PC-3 (cell line): ENCODE measurements at regions not wholly inside any gene's neighbourhood (a gene's known extent, or its start where the extent isn't known, plus 50 kb on each side); places are given as distances from the start of the nearest gene placed in this dataset.

Source experiments
- EZH2 ChIP-seq: fragments of 300-600 bp; sonication (generic); IDR thresholded peaks from one replicate; pipeline ENCODE4 v1.6.1; 2017; ENCODE audit warnings: antibody characterized with exemption, mild to moderate bottlenecking, low read length; ENCODE audit not compliant: unreplicated experiment
- EZH2phosphoT487 ChIP-seq: fragments of 300-600 bp; sonication (generic); IDR thresholded peaks from 2 replicates; pipeline ENCODE4 v1.6.1; 2018; ENCODE audit warnings: mild to moderate bottlenecking, antibody characterized with exemption, low read length, borderline replicate concordance
- TF ChIP-seq, protein P1 (sequence below): fragments of 300-600 bp; sonication (generic); conservative IDR thresholded peaks from 2 replicates; pipeline ENCODE4 v1.5.1; 2017; ENCODE audit warnings: antibody characterized with exemption, low read depth, mild to moderate bottlenecking, low read length

DNA sequence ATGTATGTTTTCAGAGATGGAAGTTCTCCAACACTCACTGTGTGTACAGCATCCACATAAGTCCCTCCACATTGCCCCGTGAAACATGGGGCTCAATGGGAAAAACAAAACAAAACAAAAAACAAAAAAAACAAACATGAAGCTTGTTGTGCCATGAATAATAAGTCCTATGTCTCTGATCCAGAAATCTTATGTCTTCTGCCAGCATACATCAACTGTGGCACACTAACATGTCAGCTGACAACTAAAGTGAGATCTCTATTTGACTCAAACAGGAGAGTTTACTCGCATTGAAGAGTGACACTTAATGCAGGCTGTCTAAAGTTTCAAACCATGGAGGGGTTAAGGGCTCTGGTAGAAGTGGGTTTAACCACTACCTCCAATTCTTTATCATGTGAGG is 180.2 kb upstream of the ROBO1 start:
- TF ChIP-seq, protein P1, sequence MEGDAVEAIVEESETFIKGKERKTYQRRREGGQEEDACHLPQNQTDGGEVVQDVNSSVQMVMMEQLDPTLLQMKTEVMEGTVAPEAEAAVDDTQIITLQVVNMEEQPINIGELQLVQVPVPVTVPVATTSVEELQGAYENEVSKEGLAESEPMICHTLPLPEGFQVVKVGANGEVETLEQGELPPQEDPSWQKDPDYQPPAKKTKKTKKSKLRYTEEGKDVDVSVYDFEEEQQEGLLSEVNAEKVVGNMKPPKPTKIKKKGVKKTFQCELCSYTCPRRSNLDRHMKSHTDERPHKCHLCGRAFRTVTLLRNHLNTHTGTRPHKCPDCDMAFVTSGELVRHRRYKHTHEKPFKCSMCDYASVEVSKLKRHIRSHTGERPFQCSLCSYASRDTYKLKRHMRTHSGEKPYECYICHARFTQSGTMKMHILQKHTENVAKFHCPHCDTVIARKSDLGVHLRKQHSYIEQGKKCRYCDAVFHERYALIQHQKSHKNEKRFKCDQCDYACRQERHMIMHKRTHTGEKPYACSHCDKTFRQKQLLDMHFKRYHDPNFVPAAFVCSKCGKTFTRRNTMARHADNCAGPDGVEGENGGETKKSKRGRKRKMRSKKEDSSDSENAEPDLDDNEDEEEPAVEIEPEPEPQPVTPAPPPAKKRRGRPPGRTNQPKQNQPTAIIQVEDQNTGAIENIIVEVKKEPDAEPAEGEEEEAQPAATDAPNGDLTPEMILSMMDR, result no peak
- TF ChIP-seq EZH2 (no peak), EZH2phosphoT487 (no peak)
